A549 (cell line): ENCODE measurements at regions not wholly inside any gene's neighbourhood (a gene's known extent, or its start where the extent isn't known, plus 50 kb on each side); places are given as distances from the start of the nearest gene placed in this dataset.
A peak's percentile ranks its signal among the peaks of the same experiment; 100 is the strongest.

Experiments used
- ATAC-seq, 2 experiments: fragments of 200-7000 bp in 1 of 2; fragments of >200 bp in 1 of 2; cut with Nextera tagmentation in 1 of 2; cut with Tn5 transposase in 1 of 2; 3 replicates each; pipeline versions ENCODE4 v1.8.0 to v1.9.1; 2018 to 2020; ENCODE audit warnings: mild to moderate bottlenecking in 1 of 2, moderate library complexity in 1 of 2
- CTCF ChIA-PET: fragments of 300-600 bp; sonication (Branson Sonifier 250); formaldehyde crosslinking; extraction: SDS; loops from one replicate; lab custom pipeline; 2021; ENCODE audit warnings: antibody characterized with exemption, inconsistent platforms; lab: Yijun Ruan, JAX
- POLR2A ChIA-PET: fragments of 350-600 bp; formaldehyde crosslinking; extraction: SDS; loops from one replicate; lab custom pipeline; 2021; ENCODE audit warnings: antibody characterized with exemption, inconsistent platforms; lab: Yijun Ruan, JAX
- DNase-seq, 2 experiments: peaks; one replicate each; pipeline versions ENCODE4 v3.0.0 to v3.0.0-alpha.2; 2011 to 2016; ENCODE audit warnings: low read depth in 1 of 2, low spot score in 1 of 2
- FAIRE-seq: peaks from 2 replicates; lab custom pipeline; 2011; peaks lifted over from hg19 to GRCh38; lab: Jason Lieb, UNC
- H3K27ac ChIP-seq, 2 experiments: fragments of >200 bp; sonication (Bioruptor Twin); formaldehyde crosslinking; 3 replicates each; pipeline ENCODE4 v1.5.1; 2016 to 2017
- H3K4me1 ChIP-seq: fragments of >200 bp; sonication (Bioruptor Twin); formaldehyde crosslinking; 3 replicates; pipeline ENCODE4 v1.6.1; 2016
- H3K4me2 ChIP-seq: fragments of >200 bp; sonication (Bioruptor Twin); formaldehyde crosslinking; 3 replicates; pipeline ENCODE4 v1.6.1; 2016
- H3K4me3 ChIP-seq: fragments of >200 bp; sonication (Bioruptor Twin); formaldehyde crosslinking; 3 replicates; pipeline ENCODE4 v1.5.1; 2016
- H3K9me3 ChIP-seq: fragments of >200 bp; sonication (Bioruptor Twin); formaldehyde crosslinking; 3 replicates; pipeline ENCODE4 v1.6.1; 2016
- CBX8 ChIP-seq: fragments of 200-600 bp; sonication (generic); IDR thresholded peaks from 2 replicates; pipeline ENCODE4 v1.6.1; 2016
- CHD4 ChIP-seq: fragments of 200-600 bp; sonication (generic); IDR thresholded peaks from 2 replicates; pipeline ENCODE4 v1.6.1; 2016; ENCODE audit warnings: antibody characterized with exemption, mild to moderate bottlenecking, borderline replicate concordance
- ELK1 ChIP-seq: fragments of 150-350 bp; IDR thresholded peaks from 2 replicates; pipeline ENCODE4 v1.6.1; 2014; ENCODE audit warnings: low read depth, mild to moderate bottlenecking, low read length
- ESRRA ChIP-seq: fragments of 150-350 bp; IDR thresholded peaks from 2 replicates; pipeline ENCODE4 v1.6.1; 2014; ENCODE audit warnings: mild to moderate bottlenecking, low read length, borderline replicate concordance
- FOSB ChIP-seq: fragments of 250-450 bp; sonication (Bioruptor Pico); IDR thresholded peaks from 2 replicates; pipeline ENCODE4 v1.5.0; 2020; ENCODE audit warnings: mild to moderate bottlenecking, moderate library complexity
- GATA3 ChIP-seq: IDR thresholded peaks from 2 replicates; pipeline ENCODE4 v1.6.1; 2012; ENCODE audit warnings: borderline replicate concordance
- HDAC2 ChIP-seq: fragments of 200-600 bp; sonication (generic); IDR thresholded peaks from 2 replicates; pipeline ENCODE4 v1.6.1; 2016
- HEYL ChIP-seq: fragments of 250-450 bp; sonication (Bioruptor Pico); IDR thresholded peaks from 2 replicates; pipeline ENCODE4 v1.8.0; 2021; ENCODE audit warnings: mild to moderate bottlenecking, moderate library complexity
- HOXA7 ChIP-seq: fragments of 250-450 bp; sonication (Bioruptor Pico); IDR thresholded peaks from 2 replicates; pipeline ENCODE4 v1.5.0; 2020; ENCODE audit warnings: mild to moderate bottlenecking, moderate library complexity
- HOXB5 ChIP-seq: fragments of 250-450 bp; sonication (Bioruptor Pico); IDR thresholded peaks from 2 replicates; pipeline ENCODE4 v1.5.0; 2020; ENCODE audit warnings: mild to moderate bottlenecking, moderate library complexity
- KDM1A ChIP-seq: fragments of 200-600 bp; sonication (generic); IDR thresholded peaks from 2 replicates; pipeline ENCODE4 v1.6.1; 2016; ENCODE audit warnings: low read depth, mild to moderate bottlenecking
- MAX ChIP-seq: IDR thresholded peaks from 2 replicates; pipeline ENCODE4 v1.6.1; 2012
- MAZ ChIP-seq: fragments of 150-350 bp; IDR thresholded peaks from 2 replicates; pipeline ENCODE4 v1.6.1; 2014; ENCODE audit warnings: antibody characterized with exemption, low read depth, low read length, borderline replicate concordance
- MYC ChIP-seq: IDR thresholded peaks from 2 replicates; pipeline ENCODE4 v1.6.1; 2012; ENCODE audit warnings: mild to moderate bottlenecking, inconsistent platforms, low read length, improper control_type of control experiment, borderline replicate concordance
- NR3C1 ChIP-seq: fragments of >200 bp; sonication (Bioruptor Twin); formaldehyde crosslinking; IDR thresholded peaks from 3 replicates; pipeline ENCODE4 v1.6.1; 2017
- PHF8 ChIP-seq: fragments of 200-600 bp; sonication (generic); IDR thresholded peaks from 2 replicates; pipeline ENCODE4 v1.6.1; 2016; ENCODE audit warnings: low read depth, mild to moderate bottlenecking, antibody characterized with exemption, moderate library complexity, borderline replicate concordance
- POLR2A ChIP-seq: IDR thresholded peaks from 2 replicates; pipeline ENCODE4 v1.6.1; 2012; ENCODE audit warnings: mild to moderate bottlenecking, low read length
- RAD21 ChIP-seq, 2 experiments: fragments of >200 bp in 1 of 2; sonication (Bioruptor Twin) in 1 of 2; formaldehyde crosslinking in 1 of 2; IDR thresholded peaks in 1 of 2; conservative IDR thresholded peaks in 1 of 2; 2 replicates in 1 of 2; 3 replicates in 1 of 2; pipeline ENCODE4 v1.6.1; 2012 to 2018; ENCODE audit warnings: inconsistent platforms in 1 of 2
- RFX5 ChIP-seq: fragments of 450-650 bp; IDR thresholded peaks from 2 replicates; pipeline ENCODE4 v1.7.1; 2014; ENCODE audit warnings: antibody characterized with exemption, mild to moderate bottlenecking, moderate library complexity
- TFCP2L1 ChIP-seq: fragments of 250-450 bp; sonication (Bioruptor Pico); IDR thresholded peaks from 2 replicates; pipeline ENCODE4 v1.5.0; 2021; ENCODE audit warnings: mild to moderate bottlenecking
- TP53 ChIP-seq: fragments of 250-450 bp; sonication (Bioruptor Pico); IDR thresholded peaks from 2 replicates; pipeline ENCODE4 v1.5.0; 2021; ENCODE audit warnings: mild to moderate bottlenecking, moderate library complexity
- ZNF302 ChIP-seq: fragments of 250-450 bp; sonication (Bioruptor Pico); IDR thresholded peaks from 2 replicates; pipeline ENCODE4 v1.9.0; 2021; ENCODE audit warnings: inconsistent platforms, mild to moderate bottlenecking, moderate library complexity
- WGBS: methylation state at CpG from one replicate; pipeline ENCODE4 v1.1.6; 2017; ENCODE audit errors: missing lambda C conversion rate; 5-methylcytosine and 5-hydroxymethylcytosine counted together
- TF ChIP-seq, protein P1 (sequence below): fragments of >200 bp; sonication (Bioruptor Twin); formaldehyde crosslinking; IDR thresholded peaks from 3 replicates; pipeline ENCODE4 v1.6.1; 2016
- TF ChIP-seq, protein P2 (sequence below): IDR thresholded peaks from 2 replicates; pipeline ENCODE4 v1.6.1; 2012

DNA sequence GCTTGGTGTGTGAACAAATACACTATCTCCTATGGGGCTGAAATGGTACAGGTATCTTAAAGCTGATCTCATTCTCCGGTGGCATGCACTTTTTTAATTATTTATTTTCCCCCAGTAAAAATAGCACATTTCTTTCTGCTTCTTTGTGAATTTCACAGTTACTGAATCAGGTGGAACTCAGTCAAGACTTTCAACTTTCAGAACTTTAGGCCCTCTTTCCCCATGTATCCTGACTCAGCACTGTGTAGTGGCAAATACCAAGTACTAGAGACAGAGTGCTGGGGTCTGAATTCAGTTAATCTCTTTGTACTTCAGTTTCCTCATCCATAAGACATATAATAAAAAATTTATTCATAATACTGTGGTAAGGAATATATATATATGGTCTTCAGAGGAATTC is 223.9 kb downstream of the CSNK2A3 start:
- TF ChIP-seq CHD4 (no peak), MYC (no peak), ELK1 (no peak), CBX8 (no peak), HOXA7 (CRISPR knock-in tag) (no peak), HEYL (CRISPR knock-in tag) (no peak), PHF8 (no peak)
- TF ChIP-seq, protein P1, sequence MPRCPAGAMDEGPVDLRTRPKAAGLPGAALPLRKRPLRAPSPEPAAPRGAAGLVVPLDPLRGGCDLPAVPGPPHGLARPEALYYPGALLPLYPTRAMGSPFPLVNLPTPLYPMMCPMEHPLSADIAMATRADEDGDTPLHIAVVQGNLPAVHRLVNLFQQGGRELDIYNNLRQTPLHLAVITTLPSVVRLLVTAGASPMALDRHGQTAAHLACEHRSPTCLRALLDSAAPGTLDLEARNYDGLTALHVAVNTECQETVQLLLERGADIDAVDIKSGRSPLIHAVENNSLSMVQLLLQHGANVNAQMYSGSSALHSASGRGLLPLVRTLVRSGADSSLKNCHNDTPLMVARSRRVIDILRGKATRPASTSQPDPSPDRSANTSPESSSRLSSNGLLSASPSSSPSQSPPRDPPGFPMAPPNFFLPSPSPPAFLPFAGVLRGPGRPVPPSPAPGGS: no peak
- no peak overlapping the region for H3K4me3 ChIP-seq
- peaks cover 16% of the 10 kb centered on the region; the same call in 1 of the 3 replicates for H3K9me3 ChIP-seq
- no peaks in the 10 kb centered on the region for H3K4me1 ChIP-seq
- DNase-seq (no peak), ATAC-seq (no peak), FAIRE-seq (no peak)
- H3K4me2 ChIP-seq: no peak overlapping the region
- POLR2A ChIA-PET: no interaction called here
- CTCF ChIA-PET: no interaction called here
- no peak overlapping the region for H3K27ac ChIP-seq
- WGBS: 19% methylated on average over 1 of the region's 1 CpG

- H3K4me2 ChIP-seq: no peak overlapping the region
- no peak overlapping the region for H3K27ac ChIP-seq
- FAIRE-seq: peak; percentile 23
- no peak for ATAC-seq
- CTCF ChIA-PET: no interaction called here
- no peaks in the 10 kb centered on the region for H3K4me1 ChIP-seq
- H3K9me3 ChIP-seq: peaks cover 11% of the 10 kb centered on the region; the same call in 1 of the 3 replicates
- DNase-seq: no peak
- POLR2A ChIA-PET: no interaction called here
- whole genome bisulfite sequencing: 3% methylated on average over 2 of the region's 2 CpGs
- TF ChIP-seq RAD21 (conservative IDR thresholded peaks at IDR 0.05 in 1 of 2, IDR thresholded peaks at IDR 0.05 in 1 of 2) (no peak), ZNF302 (CRISPR knock-in tag) (no peak), RFX5 (no peak), FOSB (CRISPR knock-in tag) (no peak), ESRRA (no peak), HOXA7 (CRISPR knock-in tag) (no peak), HDAC2 (no peak), MAZ (no peak), MAX (no peak), TP53 (CRISPR knock-in tag) (no peak), CBX8 (no peak), KDM1A (no peak), POLR2A (no peak), GATA3 (no peak), HOXB5 (CRISPR knock-in tag) (no peak)
- H3K4me3 ChIP-seq: no peak overlapping the region
Measured at GRCh38 chr11:11125618-11126017, 227.4 kb downstream of the CSNK2A3 start.

DNA sequence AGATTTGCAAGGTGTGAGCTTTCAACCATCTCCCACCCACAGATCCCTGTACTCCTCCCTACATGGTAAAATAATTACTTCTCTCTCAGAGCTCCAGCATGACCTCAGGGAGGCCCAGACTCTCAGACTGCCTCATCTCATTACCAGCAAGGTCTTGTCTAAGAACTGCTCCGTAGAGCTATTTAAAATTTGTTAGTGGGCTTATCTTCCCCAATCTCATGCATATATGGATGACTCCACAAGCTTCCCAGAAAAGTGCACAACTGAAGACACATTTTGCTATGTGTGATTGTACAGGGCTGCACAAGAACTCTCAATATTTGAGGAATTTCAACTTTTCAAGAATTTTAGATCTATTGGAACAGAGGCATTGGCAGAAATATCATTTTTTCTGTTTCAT is 230.3 kb downstream of the CSNK2A3 start:
- no peak for ATAC-seq
- ChIA-PET CTCF (interaction anchor here (1.5 to 2.0 kb wide), 2 partner anchors 17 to 665 kb away, joined by 3 to 5 read pairs; no protein-coding TSS in a partner anchor), POLR2A (no interaction called here)
- H3K27ac ChIP-seq: no peak overlapping the region
- H3K4me2 ChIP-seq: no peak overlapping the region
- no peaks in the 10 kb centered on the region for H3K9me3 ChIP-seq
- WGBS: 30% methylated on average over 1 of the region's 1 CpG
- no peak for DNase-seq
- H3K4me3 ChIP-seq: no peak overlapping the region
- FAIRE-seq: no peak
- H3K4me1 ChIP-seq: no peaks in the 10 kb centered on the region
- TF ChIP-seq ESRRA: no peak
- TF ChIP-seq KDM1A: no peak
- no peak for TF ChIP-seq NR3C1
- no peak for TF ChIP-seq TFCP2L1 (CRISPR knock-in tag)
- TF ChIP-seq FOSB (CRISPR knock-in tag): no peak
- no peak for TF ChIP-seq GATA3
- TF ChIP-seq HDAC2: no peak
- TF ChIP-seq, protein P2, sequence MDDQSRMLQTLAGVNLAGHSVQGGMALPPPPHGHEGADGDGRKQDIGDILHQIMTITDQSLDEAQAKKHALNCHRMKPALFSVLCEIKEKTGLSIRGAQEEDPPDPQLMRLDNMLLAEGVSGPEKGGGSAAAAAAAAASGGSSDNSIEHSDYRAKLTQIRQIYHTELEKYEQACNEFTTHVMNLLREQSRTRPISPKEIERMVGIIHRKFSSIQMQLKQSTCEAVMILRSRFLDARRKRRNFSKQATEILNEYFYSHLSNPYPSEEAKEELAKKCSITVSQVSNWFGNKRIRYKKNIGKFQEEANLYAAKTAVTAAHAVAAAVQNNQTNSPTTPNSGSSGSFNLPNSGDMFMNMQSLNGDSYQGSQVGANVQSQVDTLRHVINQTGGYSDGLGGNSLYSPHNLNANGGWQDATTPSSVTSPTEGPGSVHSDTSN: no peak
